ENCODE measurements at regions not wholly inside any gene's neighbourhood (a gene's known extent, or its start where the extent isn't known, plus 50 kb on each side); places are given as distances from the start of the nearest gene placed in this dataset.
"Not testable (repeated sequence)": the region's sequence is repeated elsewhere in the genome, so short reads cannot be mapped to it uniquely, and the experiment has no call there.

DNA sequence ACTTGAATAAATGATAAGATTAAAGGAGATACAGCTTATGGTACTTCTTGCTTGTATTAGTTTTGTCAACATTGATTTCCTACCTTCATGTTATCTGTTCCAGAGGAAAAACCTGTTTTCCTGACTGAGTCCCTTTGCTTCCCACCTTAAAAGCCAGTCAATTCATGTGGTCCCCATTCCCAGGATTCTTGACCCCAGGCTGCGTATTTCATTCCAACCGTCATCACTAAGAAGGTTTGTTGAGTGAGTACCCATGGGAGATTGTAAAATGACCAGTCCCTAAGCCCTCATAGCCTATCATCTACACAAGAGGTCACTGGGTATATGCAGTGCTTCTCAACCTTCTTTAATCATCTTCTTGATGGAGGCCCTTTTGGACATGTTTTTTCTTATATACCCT lies 52.2 kb downstream of the BEX3 start:
- H3K4me3 ChIP-seq: no peak overlapping the region
- DNase-seq: no peak
- no peaks in the 10 kb centered on the region for H3K9me3 ChIP-seq
- H3K4me1 ChIP-seq: no peaks in the 10 kb centered on the region
- intact Hi-C loops (cut with DNase I; ENCODE audit: low total_unique reads): no loop called here
- no peak for TF ChIP-seq CTCF (IDR thresholded peaks at IDR 0.05)
- no peaks in the 10 kb centered on the region for H3K36me3 ChIP-seq
- H3K27me3 ChIP-seq: no peaks in the 10 kb centered on the region
- no peak overlapping the region for H3K27ac ChIP-seq

- not testable (repeated sequence) for H3K36me3 ChIP-seq, H3K27me3 ChIP-seq
Measured at GRCh38 chrX:103429026-103429425, 52.7 kb downstream of the BEX3 start.

DNA sequence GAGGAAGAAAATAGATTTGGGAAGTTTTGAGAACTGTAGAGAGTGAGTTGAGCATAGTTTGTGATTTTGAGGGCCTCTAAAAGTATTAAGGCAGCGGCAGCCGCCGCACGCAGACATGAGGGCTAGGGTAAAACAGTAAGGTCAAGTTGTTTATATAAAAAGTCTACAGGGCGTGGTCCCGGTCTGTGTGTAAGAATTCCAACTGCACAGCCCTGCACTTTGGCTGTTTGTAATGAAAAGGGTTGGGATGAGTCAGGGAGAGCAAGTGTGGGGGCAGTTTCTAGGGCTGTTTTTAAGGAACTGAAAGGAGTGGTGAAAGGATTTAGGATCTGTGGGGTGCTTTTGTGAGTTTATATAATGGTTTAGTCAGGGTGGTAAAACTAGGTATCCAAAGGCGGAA lies 55.0 kb downstream of the BEX3 start:
- no peak overlapping the region for H3K27ac ChIP-seq
- DNase-seq: no peak
- no peaks in the 10 kb centered on the region for H3K27me3 ChIP-seq
- no peaks in the 10 kb centered on the region for H3K4me1 ChIP-seq
- no peak for TF ChIP-seq CTCF (IDR thresholded peaks at IDR 0.05)
- no peaks in the 10 kb centered on the region for H3K36me3 ChIP-seq
- H3K4me3 ChIP-seq: no peak overlapping the region
- no peaks in the 10 kb centered on the region for H3K9me3 ChIP-seq
- intact Hi-C loops (cut with DNase I; ENCODE audit: low total_unique reads): no loop called here

More at GRCh38 chrX:103429026-103429425, 52.7 kb downstream of the BEX3 start:
- H3K27ac ChIP-seq; H3K9me3 ChIP-seq; intact Hi-C loops (cut with DNase I; ENCODE audit: low total_unique reads); H3K4me3 ChIP-seq; DNase-seq; H3K4me1 ChIP-seq: not testable (repeated sequence)

DNA sequence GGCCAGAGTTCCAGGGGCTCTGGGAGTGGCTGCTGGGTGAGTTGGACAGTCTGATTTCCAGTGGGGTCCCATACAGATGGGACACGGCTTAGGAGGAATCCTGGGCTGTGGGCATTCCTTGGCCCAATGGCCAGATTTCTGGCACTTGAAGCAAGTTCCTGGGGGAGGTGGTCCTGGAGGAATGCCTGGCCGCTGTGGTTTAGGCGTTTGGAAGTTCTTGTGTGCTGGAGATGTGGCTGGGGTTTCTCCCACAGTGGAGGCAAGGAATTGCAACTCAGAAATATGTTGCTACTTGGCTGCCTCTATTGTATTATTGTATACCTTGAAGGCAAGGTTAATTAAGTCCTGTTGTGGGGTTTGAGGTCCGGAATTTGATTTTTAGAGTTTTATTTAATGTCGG lies 56.5 kb downstream of the BEX3 start:
- intact Hi-C loops (cut with DNase I; ENCODE audit: low total_unique reads); H3K4me3 ChIP-seq; H3K9me3 ChIP-seq; H3K4me1 ChIP-seq; H3K36me3 ChIP-seq; DNase-seq; H3K27me3 ChIP-seq; H3K27ac ChIP-seq: not testable (repeated sequence)

- TF ChIP-seq CTCF (IDR thresholded peaks at IDR 0.05): no peak
- DNase-seq: no peak
- Histone ChIP-seq H3K36me3 (no peaks in the 10 kb centered on the region), H3K27me3 (no peaks in the 10 kb centered on the region), H3K27ac (no peak overlapping the region), H3K4me1 (peaks cover 0 to 6% (median 3%) of the 10 kb centered on the region in 4 donors), H3K4me3 (no peak overlapping the region), H3K9me3 (no peaks in the 10 kb centered on the region)
- intact Hi-C loops (cut with DNase I; ENCODE audit: low total_unique reads): no loop called here
Measured at GRCh38 chrX:103437147-103437873, 61.0 kb downstream of the BEX3 start.

DNA sequence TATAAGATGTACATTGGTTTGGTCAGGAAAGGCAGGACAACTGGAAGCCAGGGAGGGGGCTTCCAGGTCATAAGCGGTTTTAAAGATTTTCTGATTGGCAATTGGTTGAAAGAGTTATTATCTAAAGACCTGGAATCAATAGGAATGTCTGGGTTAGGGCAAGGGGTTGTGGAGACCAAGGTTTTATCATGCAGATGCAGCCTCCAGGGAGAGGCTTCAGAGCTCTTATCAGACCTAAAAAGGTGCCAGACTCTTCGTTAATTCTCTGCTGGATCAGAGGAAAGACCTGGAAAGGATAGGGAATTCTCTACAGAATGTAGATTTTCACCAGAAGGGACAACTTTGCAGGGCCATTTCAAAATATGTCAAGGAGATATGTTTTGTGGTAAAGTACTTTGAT lies 62.8 kb downstream of the BEX3 start:
- intact Hi-C loops (cut with DNase I; ENCODE audit: low total_unique reads): no loop called here
- H3K27me3 ChIP-seq: no peaks in the 10 kb centered on the region

More for the DNA sequence above, 62.8 kb downstream of the BEX3 start:
- Histone ChIP-seq H3K4me3 (no peak overlapping the region), H3K9me3 (no peaks in the 10 kb centered on the region), H3K4me1 (peaks cover 0 to 14% (median 3%) of the 10 kb centered on the region in 4 donors), H3K36me3 (no peaks in the 10 kb centered on the region), H3K27ac (no peak overlapping the region)
- DNase-seq: no peak
- TF ChIP-seq CTCF (IDR thresholded peaks at IDR 0.05): no peak

Data from tibial artery (tissue), 4 donors.